ENCODE measurements at regions not wholly inside any gene's neighbourhood (a gene's known extent, or its start where the extent isn't known, plus 50 kb on each side); places are given as distances from the start of the nearest gene placed in this dataset.

- Histone ChIP-seq H3K9ac (replicated peaks; ENCODE audit: extremely low read depth, insufficient read depth, low read length) (no peak overlapping the region), H2AFZ (ENCODE audit: low read depth, low read length) (no peak overlapping the region), H3K27ac (ENCODE audit: insufficient read depth, low read depth, low read length) (no peak overlapping the region), H3K9me1 (replicated peaks; ENCODE audit: control insufficient read depth, extremely low read depth, insufficient read depth, low read length) (no peaks in the 10 kb centered on the region), H3K79me2 (ENCODE audit: control insufficient read depth, insufficient read depth, low read length) (no peaks in the 10 kb centered on the region), H3K36me3 (ENCODE audit: control insufficient read depth in 2 of 2, extremely low read depth in 1 of 2, insufficient read depth in 2 of 2, low read length in 2 of 2) (no peaks in the 10 kb centered on the region), H3K4me2 (ENCODE audit: insufficient read depth, low read length) (no peak overlapping the region), H3K27me3 (ENCODE audit: control insufficient read depth in 2 of 2, insufficient read depth in 2 of 2, low read length in 2 of 2) (no peaks in the 10 kb centered on the region), H3K9me3 (replicated peaks; ENCODE audit: control insufficient read depth, insufficient read depth, low read length) (no peaks in the 10 kb centered on the region), H4K20me1 (replicated peaks; ENCODE audit: control insufficient read depth, extremely low read depth, insufficient read depth, low read length) (no peaks in the 10 kb centered on the region), H3K4me3 (replicated peaks in 1 of 3; ENCODE audit: insufficient read depth in 1 of 3, low read depth in 1 of 3, low read length in 3 of 3) (no peak overlapping the region), H3K4me1 (ENCODE audit: control insufficient read depth, extremely low read depth, insufficient read depth, low read length) (no peaks in the 10 kb centered on the region)
- TF ChIP-seq POLR2AphosphoS5 (IDR thresholded peaks at IDR 0.05; ENCODE audit: insufficient read depth, low read depth, low read length): no peak
- no peak for TF ChIP-seq MAX (IDR thresholded peaks at IDR 0.05; ENCODE audit: insufficient read depth, insufficient read length)
- no peak for TF ChIP-seq FOS (IDR thresholded peaks at IDR 0.05; ENCODE audit: borderline replicate concordance, insufficient read depth, low read length)
- TF ChIP-seq MYC (IDR thresholded peaks at IDR 0.05; ENCODE audit: low read depth, low read length): no peak
- no peak for TF ChIP-seq JUN (IDR thresholded peaks at IDR 0.05; ENCODE audit: borderline replicate concordance, insufficient read depth, insufficient read length, low read depth)
- no peak for TF ChIP-seq CTCF (IDR thresholded peaks at IDR 0.05; ENCODE audit: extremely low read depth in 1 of 2, insufficient read depth in 1 of 2, low read depth in 1 of 2, low read length in 2 of 2)
- no peak for TF ChIP-seq GATA2 (IDR thresholded peaks at IDR 0.05; ENCODE audit: insufficient read depth, insufficient read length, low read depth, low read length)
- TF ChIP-seq EZH2 (IDR thresholded peaks at IDR 0.05; ENCODE audit: borderline replicate concordance, low read depth, low read length, severe bottlenecking): no peak
- TF ChIP-seq POLR2A (IDR thresholded peaks at IDR 0.05; ENCODE audit: low read depth, low read length): no peak
- ChIA-PET POLR2A (no interaction called here), CTCF (no interaction called here)
- BruUV-seq (replicated peaks): no TSS peak
- DNase-seq (ENCODE audit: low read depth, low spot score): no peak
- no peak for FAIRE-seq
- dilution Hi-C loops (cut with MboI; ENCODE audit: extremely low pct_ligation_motif_present, low sequenced_read_pairs) (no loop called here), intact Hi-C loops (cut with micrococcal nuclease) (no loop called here)
Measured at GRCh38 chr9:10697044-10697443, 84.2 kb upstream of the PTPRD start.
